ENCODE measurements at regions not wholly inside any gene's neighbourhood (a gene's known extent, or its start where the extent isn't known, plus 50 kb on each side); places are given as distances from the start of the nearest gene placed in this dataset.
"Not testable (repeated sequence)": the region's sequence is repeated elsewhere in the genome, so short reads cannot be mapped to it uniquely, and the experiment has no call there.

DNA sequence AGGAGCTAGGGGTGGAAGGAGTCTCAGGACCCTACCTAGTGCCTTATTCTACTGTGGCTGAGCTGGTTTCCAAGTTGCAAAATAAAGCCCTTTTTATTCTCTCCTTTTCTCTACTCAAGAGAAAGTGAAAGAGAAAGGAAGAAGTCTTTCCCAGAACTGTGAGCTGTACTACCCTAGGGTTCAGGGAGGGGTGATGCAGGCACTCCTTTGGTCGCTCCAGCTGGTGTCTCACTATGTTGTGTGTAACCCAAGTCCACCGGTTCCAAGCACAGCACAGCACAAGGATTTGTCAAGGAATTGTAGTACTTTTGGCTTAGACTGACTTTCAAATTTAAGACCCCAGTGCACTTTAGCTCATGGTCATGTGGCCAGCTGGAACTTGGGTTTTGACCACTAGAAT is 1721.7 kb downstream of the OTOL1 start:
- no peak for DNase-seq (ENCODE audit: low read depth)
- in situ Hi-C loops (cut with HindIII; ENCODE audit: low pct_unique_long_range_greater_than_20kb, low sequenced_read_pairs): no loop called here

DNA sequence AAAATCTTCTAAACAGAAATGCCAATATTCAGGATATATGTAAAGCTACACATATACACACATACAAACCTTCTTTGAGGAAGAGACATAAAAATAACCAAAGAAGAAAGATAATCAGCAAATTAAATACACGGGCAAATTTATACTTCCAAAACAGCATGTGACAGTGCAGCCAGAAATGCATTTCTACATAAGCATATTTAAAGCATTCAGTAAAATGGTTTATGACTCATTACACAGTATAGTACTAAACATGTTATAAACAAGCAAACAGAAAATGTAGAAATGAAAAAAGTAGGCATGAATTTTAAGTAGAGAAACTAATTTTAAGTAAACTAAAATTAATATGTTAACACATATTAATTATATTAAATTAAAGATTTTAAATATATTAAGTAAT is 1717.2 kb downstream of the OTOL1 start:
- DNase-seq (ENCODE audit: low read depth): no peak
- in situ Hi-C loops (cut with HindIII; ENCODE audit: low pct_unique_long_range_greater_than_20kb, low sequenced_read_pairs): no loop called here

DNA sequence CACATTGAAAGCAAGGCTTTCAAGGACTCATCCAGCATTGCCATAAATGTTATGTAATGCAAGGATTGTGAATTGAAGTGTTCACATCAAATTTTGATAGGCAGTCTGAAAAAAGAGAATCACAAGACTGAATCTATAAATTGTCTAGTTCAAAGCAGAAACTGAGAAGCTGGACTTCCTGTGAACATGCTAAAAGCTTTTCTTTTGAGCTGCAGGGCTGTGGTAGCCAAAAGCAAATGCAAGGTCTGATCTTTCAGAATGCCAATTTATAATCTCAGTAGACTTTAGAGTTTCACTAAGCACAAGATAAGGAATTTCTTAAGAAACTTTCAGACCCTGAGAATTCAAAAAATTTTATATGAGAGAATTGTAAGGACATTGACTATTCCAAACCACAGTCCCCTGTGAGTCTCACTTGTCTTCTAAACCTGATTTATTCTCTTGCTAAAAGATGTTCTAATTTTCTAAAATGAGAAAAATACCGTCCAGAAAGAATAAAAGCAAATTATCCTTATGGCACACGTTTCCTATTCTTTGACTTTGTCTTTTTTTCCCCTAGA is 1700.3 kb downstream of the OTOL1 start:
- in situ Hi-C loops (cut with HindIII; ENCODE audit: low pct_unique_long_range_greater_than_20kb, low sequenced_read_pairs): no loop called here
- no peak for DNase-seq (ENCODE audit: low read depth)

DNA sequence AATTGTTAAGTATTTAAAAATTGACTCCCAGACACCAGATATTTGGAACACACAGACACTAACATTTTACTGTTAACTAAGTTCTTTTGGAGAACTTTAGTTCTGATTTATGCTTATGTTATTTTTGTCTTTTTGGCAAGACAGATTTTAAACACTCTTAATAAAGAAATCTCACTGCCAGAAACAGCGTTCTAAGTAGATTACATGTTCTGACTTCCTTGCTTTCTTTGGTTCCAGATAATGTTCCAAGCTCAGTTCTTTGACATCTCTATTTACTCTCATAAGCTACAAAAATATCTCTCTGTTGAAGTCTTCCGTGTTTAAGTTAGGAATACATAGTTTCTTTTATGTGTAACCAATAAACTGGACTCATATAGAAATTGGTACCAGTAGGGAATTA is 1699.6 kb downstream of the OTOL1 start:
- DNase-seq (ENCODE audit: low read depth): no peak
- in situ Hi-C loops (cut with HindIII; ENCODE audit: low pct_unique_long_range_greater_than_20kb, low sequenced_read_pairs): no loop called here

DNA sequence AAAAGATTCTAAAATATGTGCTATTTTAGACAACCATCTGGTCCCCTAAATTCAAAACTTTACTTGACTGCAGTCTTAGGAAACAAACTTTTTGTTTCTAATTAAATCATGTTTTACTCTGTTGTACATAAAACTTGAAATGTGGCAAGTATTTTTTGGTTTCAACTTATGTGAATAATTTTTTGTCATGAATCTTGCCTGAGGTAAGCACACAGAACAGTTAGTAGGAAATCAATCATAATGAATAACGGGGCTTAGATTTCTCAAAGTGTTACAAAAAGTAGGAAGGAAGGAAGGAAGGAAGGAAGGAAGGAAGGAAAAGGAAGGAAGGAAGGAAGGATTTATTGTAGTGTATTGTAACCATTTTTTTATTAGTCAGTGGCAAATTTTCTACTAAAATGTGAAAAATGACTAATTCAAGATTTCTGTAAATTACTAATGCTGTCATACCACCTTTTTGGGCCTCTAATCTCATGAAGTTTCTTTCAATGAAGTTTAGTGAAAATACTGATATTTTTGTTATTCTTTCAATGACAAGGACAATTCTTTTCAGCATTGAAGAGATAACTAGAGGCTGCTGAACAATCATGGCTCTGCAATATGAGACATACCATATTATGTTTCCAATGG is 1689.2 kb downstream of the OTOL1 start:
- no peak for DNase-seq (ENCODE audit: low read depth)
- in situ Hi-C loops (cut with HindIII; ENCODE audit: low pct_unique_long_range_greater_than_20kb, low sequenced_read_pairs): no loop called here

DNA sequence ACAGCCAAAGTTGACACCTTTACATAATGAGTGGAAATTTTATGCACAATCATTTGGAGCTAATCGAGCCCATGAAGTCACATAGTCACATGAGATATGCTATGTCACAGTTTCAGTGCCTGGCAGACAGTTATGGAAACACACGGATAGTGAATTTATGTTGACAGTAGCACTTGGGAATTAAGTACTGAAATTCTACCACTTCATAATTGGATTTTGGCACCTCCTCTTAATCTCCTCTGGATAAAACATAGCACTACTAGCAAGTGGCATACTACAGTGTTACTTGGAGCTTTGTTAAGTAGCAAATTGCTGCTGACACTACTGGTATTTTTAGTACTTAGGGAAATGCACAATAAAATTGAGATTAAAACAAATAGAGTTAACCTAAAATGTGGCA is 1679.4 kb downstream of the OTOL1 start:
- in situ Hi-C loops (cut with HindIII; ENCODE audit: low pct_unique_long_range_greater_than_20kb, low sequenced_read_pairs): no loop called here
- no peak for DNase-seq (ENCODE audit: low read depth)

DNA sequence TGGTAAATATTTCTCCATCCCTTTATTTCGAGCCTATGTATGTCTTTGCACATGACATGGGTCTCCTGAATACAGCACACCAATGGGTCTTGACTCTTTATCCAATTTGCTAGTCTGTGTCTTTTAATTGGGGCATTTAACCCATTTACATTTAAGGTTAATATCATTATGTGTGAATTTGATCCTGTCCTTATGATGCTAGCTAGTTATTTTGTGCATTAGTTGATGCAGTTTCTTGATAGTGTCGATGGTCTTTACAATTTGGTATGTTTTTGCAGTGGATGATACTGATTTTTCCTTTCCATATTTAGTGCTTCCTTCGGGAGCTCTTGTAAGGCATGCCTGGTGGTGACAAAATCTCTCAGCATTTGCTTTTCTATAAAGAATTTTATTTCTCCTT is 1675.9 kb downstream of the OTOL1 start:
- DNase-seq (ENCODE audit: low read depth); in situ Hi-C loops (cut with HindIII; ENCODE audit: low pct_unique_long_range_greater_than_20kb, low sequenced_read_pairs): not testable (repeated sequence)

DNA sequence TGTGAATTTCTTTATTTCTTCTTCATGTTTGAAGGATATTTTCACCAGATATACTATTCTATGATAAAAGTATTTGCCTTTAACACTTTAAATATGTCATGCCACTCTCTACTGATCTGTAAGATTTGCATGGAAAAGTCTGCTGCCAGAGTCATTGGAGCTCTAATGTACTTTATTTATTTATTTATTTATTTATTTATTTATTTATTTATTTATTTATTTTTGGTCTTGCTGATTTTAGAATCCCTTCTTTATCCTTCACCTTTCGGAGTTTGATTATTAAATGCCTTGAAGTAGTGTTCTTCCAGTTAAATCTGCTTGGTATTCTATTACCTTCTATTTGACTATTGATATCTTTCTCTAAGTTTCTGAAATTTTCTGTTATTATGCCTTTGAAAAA is 1669.6 kb downstream of the OTOL1 start:
- in situ Hi-C loops (cut with HindIII; ENCODE audit: low pct_unique_long_range_greater_than_20kb, low sequenced_read_pairs): no loop called here
- DNase-seq (ENCODE audit: low read depth): no peak

DNA sequence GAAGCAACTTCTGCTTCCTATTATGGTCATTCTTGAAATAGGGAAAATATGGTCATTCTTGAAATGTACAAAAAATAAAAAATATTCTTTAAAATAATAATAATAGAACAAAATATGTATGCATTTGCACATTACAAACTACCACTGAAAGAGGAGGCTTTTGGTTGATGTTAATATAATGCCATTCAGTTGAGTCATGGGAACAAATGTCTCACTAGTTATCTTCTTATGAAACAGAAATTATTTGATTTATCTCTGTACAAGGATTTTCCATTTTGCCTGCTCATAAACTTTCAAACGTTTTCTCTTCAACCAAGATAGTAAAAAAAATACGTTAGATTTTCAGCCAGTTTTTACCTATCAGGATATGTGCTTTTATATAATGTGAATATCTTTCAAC is 1662.7 kb downstream of the OTOL1 start:
- DNase-seq (ENCODE audit: low read depth): no peak
- in situ Hi-C loops (cut with HindIII; ENCODE audit: low pct_unique_long_range_greater_than_20kb, low sequenced_read_pairs): no loop called here

DNA sequence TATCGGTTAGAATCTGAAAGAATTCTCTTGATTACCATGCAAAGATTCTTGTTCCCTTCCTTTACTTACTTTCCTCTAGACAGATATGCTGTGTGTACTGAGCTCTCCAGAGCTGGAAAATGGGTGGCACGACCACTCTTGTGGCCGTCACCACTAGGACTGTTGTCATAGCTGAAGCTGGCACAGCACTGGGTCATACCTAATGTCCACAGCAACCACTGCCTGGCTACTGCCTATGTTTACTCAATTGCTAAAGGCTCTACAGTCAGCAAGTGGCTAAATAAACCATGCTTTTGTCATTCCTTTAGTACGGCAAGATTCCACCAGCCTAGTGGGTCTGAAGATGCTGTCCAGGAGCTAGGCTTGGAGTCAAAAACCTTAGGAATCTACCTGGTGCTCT is 1643.0 kb downstream of the OTOL1 start:
- in situ Hi-C loops (cut with HindIII; ENCODE audit: low pct_unique_long_range_greater_than_20kb, low sequenced_read_pairs): no loop called here
- DNase-seq (ENCODE audit: low read depth): no peak

DNA sequence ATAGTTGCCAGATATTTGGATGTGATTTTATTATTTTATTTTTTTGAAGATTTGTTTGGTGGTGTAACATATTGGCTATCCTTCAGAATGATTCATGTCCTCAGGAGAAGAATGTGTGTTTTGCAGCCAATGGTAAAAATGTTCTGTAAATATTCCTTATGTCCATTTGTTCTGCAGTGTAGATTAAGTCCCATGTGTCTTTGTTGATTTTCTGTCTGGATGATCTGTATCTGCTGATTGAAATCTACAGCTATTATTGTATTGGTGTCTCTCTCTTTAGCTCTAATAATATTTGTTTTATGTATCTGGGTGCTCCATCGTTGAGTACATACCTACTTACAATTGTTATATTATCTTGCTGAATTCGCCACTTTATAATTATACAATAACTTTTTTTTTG is 1641.7 kb downstream of the OTOL1 start:
- no peak for DNase-seq (ENCODE audit: low read depth)
- in situ Hi-C loops (cut with HindIII; ENCODE audit: low pct_unique_long_range_greater_than_20kb, low sequenced_read_pairs): no loop called here

DNA sequence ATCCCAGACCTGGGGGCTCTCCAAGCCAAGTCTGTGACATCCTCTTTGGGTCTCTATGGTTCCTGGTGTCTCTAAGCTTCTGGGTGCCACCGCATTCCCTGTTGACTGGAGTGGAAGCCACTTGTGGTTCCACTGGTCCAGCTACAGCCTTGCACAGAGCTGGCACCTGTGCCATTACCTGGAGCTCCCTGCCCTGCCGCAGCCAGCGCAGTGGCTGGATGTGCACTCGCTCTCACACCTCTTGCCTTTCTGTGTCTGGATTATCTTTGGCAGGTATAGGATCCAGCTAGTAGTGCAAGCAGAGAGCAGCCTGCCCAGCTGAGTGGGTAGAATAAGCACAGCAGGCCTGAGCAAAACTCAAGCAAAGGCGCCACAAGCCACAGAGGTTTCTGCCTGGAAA is 1635.5 kb downstream of the OTOL1 start:
- in situ Hi-C loops (cut with HindIII; ENCODE audit: low pct_unique_long_range_greater_than_20kb, low sequenced_read_pairs): no loop called here
- DNase-seq (ENCODE audit: low read depth): no peak

DNA sequence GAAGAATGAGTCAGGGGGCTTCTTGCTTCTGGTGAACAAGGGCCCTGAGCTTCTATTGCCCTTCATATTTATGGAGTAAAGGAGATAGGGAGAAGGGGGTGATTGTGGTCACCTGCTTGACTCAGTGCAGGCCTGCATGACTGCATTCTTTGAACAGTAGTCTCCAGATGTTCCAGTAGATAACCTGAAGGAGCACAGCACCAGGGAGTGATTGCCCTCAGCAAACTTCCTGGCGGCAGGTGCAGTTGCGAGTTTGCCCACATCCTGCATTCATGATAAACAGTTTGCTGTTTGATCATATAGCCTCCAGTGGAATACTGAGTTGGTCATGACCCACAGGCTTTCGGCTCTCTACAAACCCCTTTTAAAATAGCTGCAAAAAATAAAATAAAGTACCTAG is 1632.7 kb downstream of the OTOL1 start:
- DNase-seq (ENCODE audit: low read depth): no peak
- in situ Hi-C loops (cut with HindIII; ENCODE audit: low pct_unique_long_range_greater_than_20kb, low sequenced_read_pairs): no loop called here

DNA sequence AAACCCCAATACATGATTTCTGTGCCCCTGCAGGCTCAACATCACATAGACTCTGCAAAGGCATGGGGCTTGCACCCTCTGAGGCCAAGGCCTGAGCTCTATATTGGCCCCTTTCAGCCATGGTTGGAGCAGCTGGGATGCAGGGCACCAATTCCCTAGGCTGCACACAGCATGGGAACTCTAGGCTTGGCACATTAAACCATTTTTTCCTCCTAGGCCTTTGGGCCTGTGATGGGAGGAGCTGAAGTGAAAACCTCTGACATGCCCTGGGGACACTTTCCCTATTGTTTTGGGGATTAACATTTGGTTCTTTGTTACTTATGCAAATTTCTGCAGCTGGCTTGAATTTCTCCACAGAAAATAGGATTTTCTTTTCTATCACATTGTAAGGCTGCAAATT is 1629.5 kb downstream of the OTOL1 start:
- DNase-seq (ENCODE audit: low read depth): no peak
- in situ Hi-C loops (cut with HindIII; ENCODE audit: low pct_unique_long_range_greater_than_20kb, low sequenced_read_pairs): no loop called here

Measured in Caki2 (cell line).